OCI-LY1 (cell line): ENCODE measurements at regions not wholly inside any gene's neighbourhood (a gene's known extent, or its start where the extent isn't known, plus 50 kb on each side); places are given as distances from the start of the nearest gene placed in this dataset.

Experiments used
- H2AFZ ChIP-seq: fragments of 200-600 bp; sonication (generic), shearing (Covaris generic); 2 replicates; pipeline ENCODE4 v1.6.0; 2014; ENCODE audit warnings: antibody characterized with exemption, mild to moderate bottlenecking, low read length
- H3F3A ChIP-seq: fragments of 200-600 bp; sonication (generic), shearing (Covaris generic); 2 replicates; pipeline ENCODE4 v1.6.0; 2014; ENCODE audit warnings: mild to moderate bottlenecking, antibody characterized with exemption, low read length, moderate library complexity; ENCODE audit not compliant: insufficient read depth
- H3K27ac ChIP-seq: fragments of 200-600 bp; sonication (generic); 2 replicates; pipeline ENCODE4 v1.5.1; 2014; ENCODE audit warnings: low read length, mixed run types, mild to moderate bottlenecking, low read depth; ENCODE audit not compliant: poor library complexity, severe bottlenecking
- H3K27me3 ChIP-seq: fragments of 200-600 bp; sonication (generic); 2 replicates; pipeline ENCODE4 v1.6.0; 2014; ENCODE audit warnings: antibody characterized with exemption, mild to moderate bottlenecking, low read length, moderate library complexity; ENCODE audit not compliant: insufficient read depth
- H3K36me3 ChIP-seq: fragments of 200-600 bp; sonication (generic); 2 replicates; pipeline ENCODE4 v1.6.1; 2014; ENCODE audit warnings: mild to moderate bottlenecking, antibody characterized with exemption, low read length, moderate library complexity, mixed read lengths; ENCODE audit not compliant: insufficient read depth
- H3K4me1 ChIP-seq: fragments of 200-600 bp; sonication (generic); 2 replicates; pipeline ENCODE4 v1.5.1; 2014; ENCODE audit warnings: mild to moderate bottlenecking, low read length, moderate library complexity; ENCODE audit not compliant: insufficient read depth, severe bottlenecking
- H3K4me2 ChIP-seq: fragments of 200-600 bp; sonication (generic), shearing (Covaris generic); 2 replicates; pipeline ENCODE4 v1.6.1; 2014; ENCODE audit warnings: low read length
- H3K4me3 ChIP-seq: fragments of 200-600 bp; sonication (generic); 2 replicates; pipeline ENCODE4 v1.5.1; 2014; ENCODE audit warnings: low read length, low read depth, mild to moderate bottlenecking, mixed read lengths; ENCODE audit not compliant: poor library complexity, severe bottlenecking
- H3K79me2 ChIP-seq: fragments of 200-600 bp; shearing (Covaris generic); 2 replicates; pipeline ENCODE4 v1.6.1; 2016; ENCODE audit warnings: mixed run types, low read length, mixed read lengths; ENCODE audit not compliant: insufficient read depth
- H3K9ac ChIP-seq: fragments of 200-600 bp; sonication (generic), shearing (Covaris generic); 2 replicates; pipeline ENCODE4 v1.6.1; 2014; ENCODE audit warnings: mild to moderate bottlenecking, low read length, mixed read lengths
- H3K9me2 ChIP-seq: fragments of 200-600 bp; sonication (generic), shearing (Covaris generic); 2 replicates; pipeline ENCODE4 v1.6.1; 2014; ENCODE audit warnings: low read depth, mild to moderate bottlenecking, low read length, mixed read lengths
- H3K9me3 ChIP-seq: fragments of 200-600 bp; shearing (Covaris generic); 2 replicates; pipeline ENCODE4 v1.6.1; 2014; ENCODE audit warnings: low read length, mixed read lengths
- H4K20me1 ChIP-seq: fragments of 200-600 bp; sonication (generic), shearing (Covaris generic); 2 replicates; pipeline ENCODE4 v1.6.0; 2016; ENCODE audit warnings: mild to moderate bottlenecking, low read length; ENCODE audit not compliant: insufficient read depth
- CTCF ChIP-seq: fragments of 200-600 bp; sonication (generic), shearing (Covaris generic); IDR thresholded peaks from 2 replicates; pipeline ENCODE4 v1.5.1; 2017; ENCODE audit warnings: mild to moderate bottlenecking, antibody characterized with exemption, low read length, moderate library complexity, mixed read lengths
- EZH2 ChIP-seq: fragments of 200-600 bp; sonication (generic), shearing (Covaris generic); IDR thresholded peaks from 2 replicates; pipeline ENCODE4 v1.8.0; 2017; ENCODE audit warnings: borderline replicate concordance, mixed run types, mild to moderate bottlenecking, antibody characterized with exemption, low read length, moderate library complexity, mixed read lengths

DNA sequence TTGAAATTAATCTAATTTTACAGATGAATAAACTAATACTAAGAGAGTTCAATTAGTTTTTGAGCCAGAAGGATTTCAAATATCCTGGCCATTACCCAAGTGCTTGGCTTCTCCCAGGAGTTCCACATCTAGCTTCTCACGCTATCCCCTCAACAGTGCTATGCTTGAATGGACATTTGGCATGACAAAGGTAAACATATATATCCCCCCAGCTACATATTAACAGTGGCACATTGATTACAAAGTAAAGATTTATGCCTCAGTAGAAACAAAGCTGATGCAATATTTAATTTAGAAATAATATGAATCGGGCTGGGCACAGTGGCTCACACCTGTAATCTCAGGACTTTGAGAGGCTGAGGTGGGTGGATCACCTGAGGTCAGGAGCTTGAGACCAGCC, 434.6 kb upstream of the PRMT6 start:
- Histone ChIP-seq H3K27me3 (no peaks in the 10 kb centered on the region), H3K4me2 (no peak overlapping the region), H3K9me2 (no peaks in the 10 kb centered on the region), H3K4me3 (no peak overlapping the region), H3K9me3 (no peaks in the 10 kb centered on the region), H3K27ac (no peak overlapping the region), H3K36me3 (no peaks in the 10 kb centered on the region), H3K9ac (no peak overlapping the region), H3K79me2 (no peaks in the 10 kb centered on the region), H2AFZ (no peak overlapping the region), H3F3A (no peaks in the 10 kb centered on the region), H4K20me1 (no peaks in the 10 kb centered on the region), H3K4me1 (no peaks in the 10 kb centered on the region)
- TF ChIP-seq EZH2 (no peak), CTCF (no peak)

DNA sequence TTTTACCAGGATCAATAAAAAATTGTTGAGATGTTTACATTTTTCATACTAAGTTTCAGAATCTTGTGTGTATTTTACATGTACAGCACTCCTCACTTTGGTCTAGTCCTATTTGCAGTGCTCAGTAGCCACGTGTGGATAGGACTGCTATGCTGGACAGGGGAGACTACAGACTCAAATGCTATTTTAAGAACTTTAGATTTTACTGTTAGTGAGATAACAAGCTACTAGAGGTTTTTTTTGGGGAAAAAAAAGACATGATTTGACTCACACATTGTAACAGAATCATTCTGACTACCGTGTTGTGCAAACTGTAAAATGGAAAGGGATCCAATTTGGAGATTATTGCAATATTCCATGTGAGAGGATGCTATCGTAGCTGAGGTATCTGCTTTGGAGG, 418.9 kb upstream of the PRMT6 start:
- no peaks in the 10 kb centered on the region for H3K4me1 ChIP-seq
- no peaks in the 10 kb centered on the region for H3K9me2 ChIP-seq
- H3K27me3 ChIP-seq = no peaks in the 10 kb centered on the region
- no peaks in the 10 kb centered on the region for H3K36me3 ChIP-seq
- H4K20me1 ChIP-seq = no peaks in the 10 kb centered on the region
- H3K4me2 ChIP-seq = no peak overlapping the region
- H3K27ac ChIP-seq = no peak overlapping the region
- no peak overlapping the region for H3K4me3 ChIP-seq
- TF ChIP-seq EZH2 (no peak), CTCF (no peak)
- H3F3A ChIP-seq = no peaks in the 10 kb centered on the region
- H2AFZ ChIP-seq = no peak overlapping the region
- no peaks in the 10 kb centered on the region for H3K79me2 ChIP-seq
- H3K9me3 ChIP-seq = no peaks in the 10 kb centered on the region
- no peak overlapping the region for H3K9ac ChIP-seq

GRCh38 chr1:106646261-106646784, 410.2 kb upstream of the PRMT6 start:
- Histone ChIP-seq H3K27me3 (no peaks in the 10 kb centered on the region), H3K27ac (no peak overlapping the region), H3K36me3 (no peaks in the 10 kb centered on the region), H3K9me3 (no peaks in the 10 kb centered on the region), H4K20me1 (no peaks in the 10 kb centered on the region), H3K9me2 (no peaks in the 10 kb centered on the region), H3K4me2 (no peak overlapping the region), H3K4me3 (no peak overlapping the region), H2AFZ (no peak overlapping the region), H3F3A (no peaks in the 10 kb centered on the region), H3K9ac (no peak overlapping the region), H3K4me1 (no peaks in the 10 kb centered on the region), H3K79me2 (no peaks in the 10 kb centered on the region)
- TF ChIP-seq CTCF = no peak
- no peak for TF ChIP-seq EZH2
